BJ (cell line): ENCODE measurements at regions not wholly inside any gene's neighbourhood (a gene's known extent, or its start where the extent isn't known, plus 50 kb on each side); places are given as distances from the start of the nearest gene placed in this dataset.

Source experiments
- CTCF ChIA-PET: fragments of 350-600 bp; formaldehyde crosslinking; extraction: SDS; loops from one replicate; lab custom pipeline; 2021; ENCODE audit warnings: antibody characterized with exemption, inconsistent platforms; lab: Yijun Ruan, JAX
- POLR2A ChIA-PET: fragments of 300-600 bp; sonication (Branson Sonifier 250); formaldehyde crosslinking; extraction: SDS; loops from one replicate; lab custom pipeline; 2021; ENCODE audit warnings: antibody characterized with exemption; lab: Charles Lee
- DNase-seq: peaks from one replicate; pipeline ENCODE4 v3.0.0-alpha.2; 2011; ENCODE audit warnings: low read depth
- H3K27me3 ChIP-seq: 2 replicates; pipeline ENCODE4 v1.6.0; 2011; ENCODE audit warnings: low read length; ENCODE audit not compliant: control insufficient read depth, insufficient read depth
- H3K36me3 ChIP-seq: 2 replicates; pipeline ENCODE4 v1.5.1; 2011; ENCODE audit warnings: low read length; ENCODE audit not compliant: control insufficient read depth, insufficient read depth
- H3K4me3 ChIP-seq: 2 replicates; pipeline ENCODE4 v1.5.1; 2011; ENCODE audit warnings: low read depth, mild to moderate bottlenecking, control low read depth, low read length
- CTCF ChIP-seq: IDR thresholded peaks from 2 replicates; pipeline ENCODE4 v1.5.1; 2011; ENCODE audit warnings: low read depth, mild to moderate bottlenecking, control low read depth, inconsistent platforms, low read length, moderate library complexity; ENCODE audit not compliant: insufficient read depth

- ChIA-PET POLR2A (no interaction called here), CTCF (no interaction called here)
- Histone ChIP-seq H3K27me3 (no peaks in the 10 kb centered on the region), H3K4me3 (no peak overlapping the region), H3K36me3 (no peaks in the 10 kb centered on the region)
- no peak for TF ChIP-seq CTCF
- DNase-seq: no peak
Observed at GRCh38 chr7:37541810-37542443, 93.3 kb upstream of the ELMO1 start.

- H3K36me3 ChIP-seq: no peaks in the 10 kb centered on the region
- TF ChIP-seq CTCF: no peak
- CTCF ChIA-PET: no interaction called here
- H3K27me3 ChIP-seq: no peaks in the 10 kb centered on the region
- no peak for DNase-seq
- POLR2A ChIA-PET: no interaction called here
- no peak overlapping the region for H3K4me3 ChIP-seq
Observed at GRCh38 chr7:37545619-37546534, 97.2 kb upstream of the ELMO1 start.

- Histone ChIP-seq H3K4me3 (no peak overlapping the region), H3K36me3 (no peaks in the 10 kb centered on the region), H3K27me3 (no peaks in the 10 kb centered on the region)
- no peak for TF ChIP-seq CTCF
- CTCF ChIA-PET: no interaction called here
- POLR2A ChIA-PET: no interaction called here
- DNase-seq: no peak
Observed at GRCh38 chr7:37546677-37547076, 98.0 kb upstream of the ELMO1 start.

GRCh38 chr7:37549076-37549931 lies 100.6 kb upstream of the ELMO1 start:
- no peaks in the 10 kb centered on the region for H3K27me3 ChIP-seq
- H3K4me3 ChIP-seq: no peak overlapping the region
- no peak for TF ChIP-seq CTCF
- no peaks in the 10 kb centered on the region for H3K36me3 ChIP-seq
- POLR2A ChIA-PET: no interaction called here
- CTCF ChIA-PET: no interaction called here
- no peak for DNase-seq

- ChIA-PET POLR2A (no interaction called here), CTCF (no interaction called here)
- Histone ChIP-seq H3K27me3 (no peaks in the 10 kb centered on the region), H3K4me3 (no peak overlapping the region), H3K36me3 (no peaks in the 10 kb centered on the region)
- no peak for DNase-seq
- no peak for TF ChIP-seq CTCF
Observed at GRCh38 chr7:37550426-37550825, 101.8 kb upstream of the ELMO1 start.
